Tibial nerve (tissue), 4 donors: ENCODE measurements at regions not wholly inside any gene's neighbourhood (a gene's known extent, or its start where the extent isn't known, plus 50 kb on each side); places are given as distances from the start of the nearest gene placed in this dataset.

Source experiments
- DNase-seq, 2 donors: peaks; one replicate each; pipeline ENCODE4 v3.0.0-alpha.2; 2019; ENCODE audit warnings: low spot score in 2 of 2
- H3K27ac ChIP-seq, 4 donors: fragments of 200-600 bp; sonication (generic) in 3 of 4; one replicate each; pipeline ENCODE4 v1.5.1; 2017 to 2019; ENCODE audit warnings: mild to moderate bottlenecking in 1 of 4
- H3K27me3 ChIP-seq, 2 donors: fragments of 200-600 bp; sonication (generic) in 1 of 2; one replicate each; pipeline versions ENCODE4 v1.5.1 to v1.6.0; 2017 to 2019
- H3K36me3 ChIP-seq, 3 donors: fragments of 200-600 bp; sonication (generic); one replicate each; pipeline ENCODE4 v1.5.1; 2018 to 2019
- H3K4me1 ChIP-seq, 4 donors: fragments of 200-600 bp; sonication (generic) in 3 of 4; one replicate each; pipeline ENCODE4 v1.5.1; 2017 to 2019
- H3K4me3 ChIP-seq, 4 donors: fragments of 200-600 bp; sonication (generic) in 3 of 4; one replicate each; pipeline ENCODE4 v1.5.1; 2017 to 2019; ENCODE audit warnings: mild to moderate bottlenecking in 1 of 4, moderate library complexity in 1 of 4
- H3K9me3 ChIP-seq, 4 donors: fragments of 200-600 bp; sonication (generic) in 3 of 4; one replicate each; pipeline ENCODE4 v1.5.1; 2017 to 2019
- CTCF ChIP-seq, 5 experiments: fragments of 200-600 bp in 3 of 5; fragments of 450-650 bp in 2 of 5; sonication (generic) in 3 of 5; IDR thresholded peaks; one replicate each; pipeline ENCODE4 v1.5.1; 2016 to 2019; ENCODE audit warnings: antibody characterized with exemption in 5 of 5, mild to moderate bottlenecking in 3 of 5, moderate library complexity in 2 of 5
- EP300 ChIP-seq, 2 donors: sonication (generic); formaldehyde crosslinking; IDR thresholded peaks; one replicate each; pipeline ENCODE4 v1.6.1; 2017; ENCODE audit warnings: antibody characterized with exemption in 2 of 2, mild to moderate bottlenecking in 1 of 2
- POLR2A ChIP-seq, 2 donors: fragments of 450-650 bp; IDR thresholded peaks; one replicate each; pipeline ENCODE4 v1.6.1; 2017; ENCODE audit warnings: antibody characterized with exemption in 2 of 2, mild to moderate bottlenecking in 2 of 2, moderate library complexity in 2 of 2
- WGBS, 2 donors: methylation state at CpG; one replicate each; pipeline ENCODE4 v1.1.5; 2018; 5-methylcytosine and 5-hydroxymethylcytosine counted together

DNA sequence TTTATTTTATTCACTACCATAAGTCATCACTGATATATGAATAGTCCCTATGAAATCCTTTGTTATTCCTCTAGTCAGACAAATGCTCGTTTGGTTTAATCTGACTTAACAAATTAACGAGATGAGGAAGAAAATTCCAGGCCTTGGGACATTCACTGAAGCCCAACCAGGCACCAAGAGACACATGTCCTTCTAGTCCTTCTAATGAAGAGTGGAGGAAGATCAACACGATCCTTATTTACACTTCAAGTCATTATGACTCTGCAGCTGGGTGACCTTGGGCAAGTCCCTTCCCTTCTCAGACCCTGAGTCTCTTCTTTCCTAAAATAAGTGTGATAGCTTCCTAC, 117.5 kb downstream of the CEBPB start:
- no peak overlapping the region for H3K4me3 ChIP-seq
- WGBS, 2 donors = 32 to 41% methylated on average over 3 of the region's 3 CpGs

DNA sequence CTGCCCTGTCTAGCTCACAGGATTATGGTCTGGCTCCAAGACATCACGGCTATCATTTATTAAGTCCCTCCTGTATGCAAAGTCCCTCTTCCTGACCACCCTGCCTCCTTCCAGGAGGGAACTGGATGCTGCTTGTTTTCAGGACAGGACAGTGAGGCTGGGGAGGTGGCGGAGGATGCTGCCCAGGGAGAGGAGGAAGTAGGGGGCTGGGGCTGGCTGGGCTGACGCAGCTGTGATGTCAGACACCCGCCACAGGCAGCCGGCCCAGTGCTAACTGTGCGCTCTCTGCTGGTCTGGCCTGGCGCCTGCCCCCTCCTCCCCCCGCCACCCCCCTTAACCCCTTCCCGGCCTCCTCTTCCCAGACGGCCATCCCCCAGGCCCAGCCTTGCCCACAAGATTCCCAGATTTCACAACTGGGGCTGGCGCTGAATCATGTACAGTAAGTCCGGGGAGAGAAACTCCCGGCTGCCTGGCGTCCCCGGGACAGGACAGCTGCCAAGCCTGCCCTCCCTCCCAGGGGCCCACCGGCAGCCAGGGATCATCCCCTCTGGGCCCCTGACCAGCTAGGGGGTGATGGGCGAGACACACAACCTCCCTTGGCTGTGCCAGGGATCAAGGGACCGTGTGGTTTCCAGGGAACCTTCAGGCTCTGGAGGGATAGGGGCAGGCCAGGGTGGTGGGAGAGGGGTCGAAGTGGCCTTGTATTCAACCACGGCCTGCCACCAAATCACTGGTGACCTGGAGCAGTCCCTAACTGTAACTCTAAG, 118.1 kb downstream of the CEBPB start:
- Histone ChIP-seq H3K4me1 (peaks cover 7 to 81% (median 42%) of the 10 kb centered on the region in 4 donors), H3K27ac (peak overlapping the region; percentile 66 to 93 (median 88)), H3K4me3 (peak overlapping the region in 1 of 4 donors; percentile 3), H3K36me3 (no peaks in the 10 kb centered on the region), H3K27me3 (no peaks in the 10 kb centered on the region), H3K9me3 (no peaks in the 10 kb centered on the region)
- DNase-seq = peak; percentile 84 to 92
- peak; percentile 28 to 87 for TF ChIP-seq EP300 (IDR thresholded peaks at IDR 0.05)
- TF ChIP-seq CTCF (IDR thresholded peaks at IDR 0.05) = peak in 4 of 5 experiments; percentile 7 to 36 (median 18)
- peak in 1 of 2 donors; percentile 56 for TF ChIP-seq POLR2A (IDR thresholded peaks at IDR 0.05)
- WGBS, 2 donors = 6 to 10% methylated on average over 9 to 12 of the region's 20 CpGs

More for the DNA sequence above, 117.5 kb downstream of the CEBPB start:
- Histone ChIP-seq H3K36me3 (no peaks in the 10 kb centered on the region), H3K4me1 (peaks cover 7 to 82% (median 44%) of the 10 kb centered on the region in 4 donors), H3K9me3 (no peaks in the 10 kb centered on the region), H3K27ac (peak overlapping the region; percentile 66 to 93 (median 88)), H3K27me3 (no peaks in the 10 kb centered on the region)
- TF ChIP-seq EP300 (IDR thresholded peaks at IDR 0.05) (no peak), CTCF (IDR thresholded peaks at IDR 0.05) (no peak), POLR2A (IDR thresholded peaks at IDR 0.05) (no peak)
- DNase-seq = no peak

DNA sequence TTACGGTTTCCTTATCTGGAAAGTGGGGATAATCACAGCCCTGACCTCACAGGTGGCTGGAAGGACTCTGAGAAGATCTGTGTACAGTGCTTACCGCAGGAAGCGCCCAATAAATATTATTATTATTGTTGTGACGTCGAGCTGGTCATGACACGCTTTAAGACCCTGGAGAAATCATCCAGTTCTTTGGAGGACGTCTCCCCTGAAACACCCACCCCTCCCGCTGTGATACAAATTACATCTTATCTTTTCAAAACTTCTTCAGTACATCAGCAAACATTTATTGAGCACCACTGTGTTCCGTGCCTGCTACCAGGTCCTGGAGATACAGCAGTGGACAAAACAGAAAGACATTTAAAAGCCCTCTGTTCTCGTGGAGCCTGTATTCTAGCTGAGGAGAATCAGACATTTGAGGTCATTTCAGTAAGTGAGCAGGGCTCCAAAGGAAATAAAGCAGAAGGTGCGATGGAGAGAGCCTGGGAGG, 118.7 kb downstream of the CEBPB start:
- TF ChIP-seq CTCF (IDR thresholded peaks at IDR 0.05) (no peak), EP300 (IDR thresholded peaks at IDR 0.05) (no peak), POLR2A (IDR thresholded peaks at IDR 0.05) (no peak)
- H3K4me1 ChIP-seq = peaks cover 7 to 75% (median 37%) of the 10 kb centered on the region in 4 donors
- H3K27me3 ChIP-seq = no peaks in the 10 kb centered on the region
- H3K4me3 ChIP-seq = no peak overlapping the region
- no peaks in the 10 kb centered on the region for H3K36me3 ChIP-seq
- peak overlapping the region; percentile 61 to 93 (median 70) for H3K27ac ChIP-seq
- 27 to 48% methylated on average over 10 to 11 of the region's 11 CpGs for WGBS, 2 donors
- H3K9me3 ChIP-seq = no peaks in the 10 kb centered on the region
- DNase-seq = no peak

GRCh38 chr20:50309764-50310672, 119.4 kb downstream of the CEBPB start:
- no peak for DNase-seq
- H3K4me1 ChIP-seq = peaks cover 7 to 68% (median 31%) of the 10 kb centered on the region in 4 donors
- H3K9me3 ChIP-seq = no peaks in the 10 kb centered on the region
- WGBS, 2 donors = 77 to 83% methylated on average over 18 of the region's 20 CpGs
- peak overlapping the region; percentile 61 to 93 (median 70) for H3K27ac ChIP-seq
- no peaks in the 10 kb centered on the region for H3K27me3 ChIP-seq
- no peaks in the 10 kb centered on the region for H3K36me3 ChIP-seq
- no peak overlapping the region for H3K4me3 ChIP-seq
- TF ChIP-seq CTCF (IDR thresholded peaks at IDR 0.05) (no peak), POLR2A (IDR thresholded peaks at IDR 0.05) (no peak), EP300 (IDR thresholded peaks at IDR 0.05) (no peak)
